ENCODE measurements at regions not wholly inside any gene's neighbourhood (a gene's known extent, or its start where the extent isn't known, plus 50 kb on each side); places are given as distances from the start of the nearest gene placed in this dataset.

DNA sequence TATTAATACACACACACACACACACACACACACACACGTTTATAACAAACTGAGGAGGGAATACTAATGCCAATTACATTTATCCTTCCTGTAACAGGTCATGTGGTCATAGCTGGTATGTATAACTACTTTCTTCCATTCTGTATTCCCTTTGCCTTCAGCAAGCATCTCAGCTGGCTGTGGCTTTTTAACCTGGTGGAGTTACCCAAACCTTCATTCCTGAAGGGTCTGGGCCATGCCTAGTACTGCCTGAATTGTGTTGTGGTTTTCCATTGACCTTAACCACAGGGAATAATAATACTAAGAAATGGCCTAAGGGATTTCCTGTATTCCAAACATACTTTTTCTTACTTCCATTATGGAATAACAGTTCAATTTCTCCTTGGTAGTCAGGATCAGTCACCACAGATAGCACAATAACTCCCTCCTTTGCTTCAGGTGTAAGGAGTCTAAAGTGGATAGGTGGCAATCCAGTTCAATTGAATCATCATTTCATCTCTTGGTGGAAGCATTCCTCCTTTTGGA, 222.2 kb upstream of the MEF2C start:
- TF ChIP-seq EZH2 (IDR thresholded peaks at IDR 0.05; ENCODE audit: borderline replicate concordance, insufficient read depth, low read length, poor library complexity, severe bottlenecking): no peak
- TF ChIP-seq, protein P1, sequence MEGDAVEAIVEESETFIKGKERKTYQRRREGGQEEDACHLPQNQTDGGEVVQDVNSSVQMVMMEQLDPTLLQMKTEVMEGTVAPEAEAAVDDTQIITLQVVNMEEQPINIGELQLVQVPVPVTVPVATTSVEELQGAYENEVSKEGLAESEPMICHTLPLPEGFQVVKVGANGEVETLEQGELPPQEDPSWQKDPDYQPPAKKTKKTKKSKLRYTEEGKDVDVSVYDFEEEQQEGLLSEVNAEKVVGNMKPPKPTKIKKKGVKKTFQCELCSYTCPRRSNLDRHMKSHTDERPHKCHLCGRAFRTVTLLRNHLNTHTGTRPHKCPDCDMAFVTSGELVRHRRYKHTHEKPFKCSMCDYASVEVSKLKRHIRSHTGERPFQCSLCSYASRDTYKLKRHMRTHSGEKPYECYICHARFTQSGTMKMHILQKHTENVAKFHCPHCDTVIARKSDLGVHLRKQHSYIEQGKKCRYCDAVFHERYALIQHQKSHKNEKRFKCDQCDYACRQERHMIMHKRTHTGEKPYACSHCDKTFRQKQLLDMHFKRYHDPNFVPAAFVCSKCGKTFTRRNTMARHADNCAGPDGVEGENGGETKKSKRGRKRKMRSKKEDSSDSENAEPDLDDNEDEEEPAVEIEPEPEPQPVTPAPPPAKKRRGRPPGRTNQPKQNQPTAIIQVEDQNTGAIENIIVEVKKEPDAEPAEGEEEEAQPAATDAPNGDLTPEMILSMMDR (IDR thresholded peaks at IDR 0.05; ENCODE audit: poor library complexity, severe bottlenecking): no peak

All from neural cell (in vitro differentiated cells).